HG03565 (cell line): ENCODE measurements at regions not wholly inside any gene's neighbourhood (a gene's known extent, or its start where the extent isn't known, plus 50 kb on each side); places are given as distances from the start of the nearest gene placed in this dataset.
"Not testable (repeated sequence)": the region's sequence is repeated elsewhere in the genome, so short reads cannot be mapped to it uniquely, and the experiment has no call there.

Source experiments
- ATAC-seq: cut with Tn5 transposase; IDR thresholded peaks from one replicate; pipeline ENCODE4 v1.9.1; 2021; ENCODE audit warnings: mild to moderate bottlenecking, moderate library complexity; ENCODE audit not compliant: unreplicated experiment

GRCh38 chr17:33987162-33987561, 267.9 kb upstream of the CCL2 start:
- no peak for ATAC-seq

- no peak for ATAC-seq
Observed at GRCh38 chr17:33989361-33990148, 265.5 kb upstream of the CCL2 start.

- ATAC-seq, result no peak
Observed at GRCh38 chr17:33990943-33991706, 264.0 kb upstream of the CCL2 start.

GRCh38 chr17:33992113-33992512, 263.0 kb upstream of the CCL2 start:
- ATAC-seq, result no peak

- ATAC-seq, result no peak
Observed at GRCh38 chr17:34000639-34001038, 254.4 kb upstream of the CCL2 start.

GRCh38 chr17:34001246-34001645, 253.8 kb upstream of the CCL2 start:
- no peak for ATAC-seq

- no peak for ATAC-seq
Observed at GRCh38 chr17:34006126-34006525, 249.0 kb upstream of the CCL2 start.

- ATAC-seq, result no peak
Observed at GRCh38 chr17:34008125-34008524, 247.0 kb upstream of the CCL2 start.

GRCh38 chr17:34009912-34010311, 245.2 kb upstream of the CCL2 start:
- ATAC-seq, result no peak

GRCh38 chr17:34010534-34010933, 244.6 kb upstream of the CCL2 start:
- no peak for ATAC-seq

- ATAC-seq, result no peak
Observed at GRCh38 chr17:34011599-34011998, 243.5 kb upstream of the CCL2 start.

GRCh38 chr17:34012709-34013375, 242.2 kb upstream of the CCL2 start:
- ATAC-seq, result no peak

GRCh38 chr17:34015253-34015652, 239.8 kb upstream of the CCL2 start:
- ATAC-seq, result no peak

GRCh38 chr17:34024386-34024785, 230.7 kb upstream of the CCL2 start:
- no peak for ATAC-seq

- ATAC-seq, result no peak
Observed at GRCh38 chr17:34024806-34025551, 230.1 kb upstream of the CCL2 start.

- not testable (repeated sequence) for ATAC-seq
Observed at GRCh38 chr17:34030601-34031000, 224.5 kb upstream of the CCL2 start.

GRCh38 chr17:34032305-34032704, 222.8 kb upstream of the CCL2 start:
- ATAC-seq, result not testable (repeated sequence)

GRCh38 chr17:34038786-34039185, 216.3 kb upstream of the CCL2 start:
- ATAC-seq, result not testable (repeated sequence)

- ATAC-seq, result not testable (repeated sequence)
Observed at GRCh38 chr17:34039213-34039612, 215.9 kb upstream of the CCL2 start.

- not testable (repeated sequence) for ATAC-seq
Observed at GRCh38 chr17:34039759-34040555, 215.1 kb upstream of the CCL2 start.
